Chondrocyte (in vitro differentiated cells): ENCODE measurements at regions not wholly inside any gene's neighbourhood (a gene's known extent, or its start where the extent isn't known, plus 50 kb on each side); places are given as distances from the start of the nearest gene placed in this dataset.

Experiments used
- DNase-seq: peaks from one replicate; pipeline ENCODE4 v3.0.0; 2021; ENCODE audit warnings: mixed read lengths, low spot score
- H3K27ac Mint-ChIP-seq: one replicate; pipeline ENCODE4 v1.8.0; 2021; ENCODE audit warnings: mild to moderate bottlenecking, moderate library complexity, mixed read lengths; ENCODE audit not compliant: unreplicated experiment
- H3K27me3 Mint-ChIP-seq: 2 replicates; pipeline ENCODE4 v1.8.0; 2021; ENCODE audit warnings: low read depth, mixed read lengths
- H3K36me3 Mint-ChIP-seq: 2 replicates; pipeline ENCODE4 v1.8.0; 2021; ENCODE audit warnings: low read depth, mixed read lengths
- H3K4me1 Mint-ChIP-seq: 2 replicates; pipeline ENCODE4 v1.8.0; 2021; ENCODE audit warnings: low read depth, mild to moderate bottlenecking, mixed read lengths
- H3K4me3 Mint-ChIP-seq: one replicate; pipeline ENCODE4 v1.8.0; 2021; ENCODE audit warnings: mild to moderate bottlenecking, moderate library complexity, mixed read lengths; ENCODE audit not compliant: unreplicated experiment
- H3K9me3 Mint-ChIP-seq: 2 replicates; pipeline ENCODE4 v1.8.0; 2021; ENCODE audit warnings: low read depth, mixed read lengths
- CTCF ChIP-seq: fragments of 200-600 bp; sonication (generic); IDR thresholded peaks from 2 replicates; pipeline ENCODE4 v1.5.0; 2021; ENCODE audit warnings: antibody characterized with exemption, mild to moderate bottlenecking, moderate library complexity

DNA sequence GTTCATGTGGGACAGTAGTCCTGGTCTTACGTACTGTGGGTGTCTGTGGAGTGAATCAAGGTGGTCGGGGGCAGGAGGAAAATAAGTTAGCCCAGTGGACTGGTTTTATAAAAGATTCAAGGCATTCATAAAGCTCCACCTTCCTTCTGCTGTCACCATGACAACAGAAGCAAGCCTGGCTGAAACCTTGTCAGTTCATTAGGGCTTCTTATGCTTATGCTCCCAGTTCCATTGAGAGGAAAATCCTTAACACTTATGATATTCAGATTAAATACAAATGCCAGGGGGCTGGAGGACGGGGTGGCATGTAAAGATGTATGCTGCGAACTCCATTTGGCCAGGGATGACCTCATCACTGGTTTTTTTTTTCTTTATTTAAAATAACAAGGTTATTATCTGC lies 283.1 kb upstream of the ATP10A start:
- DNase-seq, result no peak
- Mint-ChIP-seq H3K27me3 (peaks cover 37% of the 10 kb centered on the region), H3K36me3 (no peaks in the 10 kb centered on the region), H3K27ac (no peak overlapping the region), H3K4me3 (no peak overlapping the region), H3K9me3 (no peaks in the 10 kb centered on the region), H3K4me1 (no peaks in the 10 kb centered on the region)
- TF ChIP-seq CTCF, result no peak

GRCh38 chr15:26145796-26146195 lies 282.7 kb upstream of the ATP10A start:
- Mint-ChIP-seq H3K9me3 (no peaks in the 10 kb centered on the region), H3K27ac (no peak overlapping the region), H3K4me3 (no peak overlapping the region), H3K27me3 (peaks cover 38% of the 10 kb centered on the region), H3K4me1 (no peaks in the 10 kb centered on the region), H3K36me3 (no peaks in the 10 kb centered on the region)
- no peak for TF ChIP-seq CTCF
- DNase-seq, result no peak

GRCh38 chr15:26144836-26145235 lies 281.7 kb upstream of the ATP10A start:
- no peak overlapping the region for H3K4me3 Mint-ChIP-seq
- H3K27me3 Mint-ChIP-seq, result peaks cover 43% of the 10 kb centered on the region
- no peak for TF ChIP-seq CTCF
- no peaks in the 10 kb centered on the region for H3K4me1 Mint-ChIP-seq
- H3K9me3 Mint-ChIP-seq, result peaks cover 3% of the 10 kb centered on the region
- H3K27ac Mint-ChIP-seq, result no peak overlapping the region
- no peak for DNase-seq
- no peaks in the 10 kb centered on the region for H3K36me3 Mint-ChIP-seq

GRCh38 chr15:26143221-26143620 lies 280.1 kb upstream of the ATP10A start:
- H3K4me3 Mint-ChIP-seq, result no peak overlapping the region
- no peaks in the 10 kb centered on the region for H3K4me1 Mint-ChIP-seq
- H3K27me3 Mint-ChIP-seq, result peaks cover 46% of the 10 kb centered on the region
- H3K27ac Mint-ChIP-seq, result no peak overlapping the region
- no peaks in the 10 kb centered on the region for H3K36me3 Mint-ChIP-seq
- TF ChIP-seq CTCF, result no peak
- H3K9me3 Mint-ChIP-seq, result peaks cover 3% of the 10 kb centered on the region
- DNase-seq, result no peak

GRCh38 chr15:26134812-26135211 lies 271.7 kb upstream of the ATP10A start:
- H3K27ac Mint-ChIP-seq, result no peak overlapping the region
- TF ChIP-seq CTCF, result no peak
- peaks cover 30% of the 10 kb centered on the region for H3K27me3 Mint-ChIP-seq
- H3K9me3 Mint-ChIP-seq, result no peaks in the 10 kb centered on the region
- H3K36me3 Mint-ChIP-seq, result no peaks in the 10 kb centered on the region
- H3K4me1 Mint-ChIP-seq, result no peaks in the 10 kb centered on the region
- no peak for DNase-seq
- no peak overlapping the region for H3K4me3 Mint-ChIP-seq
